Stomach (tissue), 4 donors: ENCODE measurements at regions not wholly inside any gene's neighbourhood (a gene's known extent, or its start where the extent isn't known, plus 50 kb on each side); places are given as distances from the start of the nearest gene placed in this dataset.

Experiments
- POLR2A ChIP-seq, 4 donors: fragments of 450-650 bp; IDR thresholded peaks; one replicate each; pipeline ENCODE4 v1.6.1; 2016; ENCODE audit warnings: antibody characterized with exemption in 4 of 4, control low read depth in 2 of 4, mild to moderate bottlenecking in 1 of 4, moderate library complexity in 1 of 4
- POLR2AphosphoS5 ChIP-seq, 3 donors: sonication (generic); formaldehyde crosslinking; IDR thresholded peaks; one replicate each; pipeline ENCODE4 v1.6.1; 2016; ENCODE audit warnings: antibody characterized with exemption in 3 of 3
- TF ChIP-seq, protein P1 (sequence below), 7 experiments: fragments of 450-650 bp in 4 of 7; fragments of 200-600 bp in 3 of 7; sonication (generic) in 3 of 7; IDR thresholded peaks; one replicate each; pipeline ENCODE4 v1.5.1; 2016 to 2019; ENCODE audit warnings: antibody characterized with exemption in 7 of 7, control low read depth in 2 of 7, mild to moderate bottlenecking in 1 of 7

DNA sequence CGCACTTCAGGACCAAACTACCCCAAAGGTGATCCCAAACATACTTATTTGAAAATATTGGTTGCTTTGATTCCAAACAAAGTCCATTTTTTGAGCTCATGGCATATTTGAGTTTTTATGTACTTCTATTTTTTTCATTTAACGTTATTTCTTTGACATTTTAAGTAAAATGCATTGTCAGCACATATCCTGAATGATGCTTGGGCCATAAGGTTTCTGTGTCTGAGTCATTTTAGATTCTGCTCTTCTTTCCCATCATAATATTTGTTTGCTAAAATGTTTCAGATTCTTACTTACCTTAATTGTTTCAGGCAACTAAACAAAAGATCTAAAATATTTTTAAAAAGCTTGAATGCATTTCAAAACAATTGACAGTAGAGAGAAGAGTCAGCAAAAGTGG, 998.2 kb downstream of the REEP3 start:
- TF ChIP-seq, protein P1, sequence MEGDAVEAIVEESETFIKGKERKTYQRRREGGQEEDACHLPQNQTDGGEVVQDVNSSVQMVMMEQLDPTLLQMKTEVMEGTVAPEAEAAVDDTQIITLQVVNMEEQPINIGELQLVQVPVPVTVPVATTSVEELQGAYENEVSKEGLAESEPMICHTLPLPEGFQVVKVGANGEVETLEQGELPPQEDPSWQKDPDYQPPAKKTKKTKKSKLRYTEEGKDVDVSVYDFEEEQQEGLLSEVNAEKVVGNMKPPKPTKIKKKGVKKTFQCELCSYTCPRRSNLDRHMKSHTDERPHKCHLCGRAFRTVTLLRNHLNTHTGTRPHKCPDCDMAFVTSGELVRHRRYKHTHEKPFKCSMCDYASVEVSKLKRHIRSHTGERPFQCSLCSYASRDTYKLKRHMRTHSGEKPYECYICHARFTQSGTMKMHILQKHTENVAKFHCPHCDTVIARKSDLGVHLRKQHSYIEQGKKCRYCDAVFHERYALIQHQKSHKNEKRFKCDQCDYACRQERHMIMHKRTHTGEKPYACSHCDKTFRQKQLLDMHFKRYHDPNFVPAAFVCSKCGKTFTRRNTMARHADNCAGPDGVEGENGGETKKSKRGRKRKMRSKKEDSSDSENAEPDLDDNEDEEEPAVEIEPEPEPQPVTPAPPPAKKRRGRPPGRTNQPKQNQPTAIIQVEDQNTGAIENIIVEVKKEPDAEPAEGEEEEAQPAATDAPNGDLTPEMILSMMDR (IDR thresholded peaks at IDR 0.05) = no peak
- TF ChIP-seq POLR2A (IDR thresholded peaks at IDR 0.05) (no peak), POLR2AphosphoS5 (IDR thresholded peaks at IDR 0.05) (no peak)
